Testis (tissue), 2 donors: ENCODE measurements at regions not wholly inside any gene's neighbourhood (a gene's known extent, or its start where the extent isn't known, plus 50 kb on each side); places are given as distances from the start of the nearest gene placed in this dataset.

ENCODE experiments used
- CTCF ChIP-seq, 3 experiments: fragments of 450-650 bp in 2 of 3; fragments of 200-600 bp in 1 of 3; sonication (generic) in 1 of 3; IDR thresholded peaks; one replicate each; pipeline ENCODE4 v1.5.1; 2016 to 2019; ENCODE audit warnings: antibody characterized with exemption in 3 of 3, mild to moderate bottlenecking in 2 of 3, moderate library complexity in 1 of 3
- POLR2A ChIP-seq: fragments of 450-650 bp; IDR thresholded peaks from one replicate; pipeline ENCODE4 v1.6.1; 2017; ENCODE audit warnings: antibody characterized with exemption, mild to moderate bottlenecking, moderate library complexity

GRCh38 chr15:95279277-95280019, 1048.1 kb downstream of the MCTP2 start:
- TF ChIP-seq CTCF (IDR thresholded peaks at IDR 0.05) (no peak), POLR2A (no peak)
